Right lobe of liver (tissue), 6 donors: ENCODE measurements at regions not wholly inside any gene's neighbourhood (a gene's known extent, or its start where the extent isn't known, plus 50 kb on each side); places are given as distances from the start of the nearest gene placed in this dataset.

Experiments
- ATAC-seq, 4 donors: fragments of 200-7000 bp; cut with Tn5 transposase; one replicate each; pipeline ENCODE4 v1.9.1; 2020; ENCODE audit warnings: mild to moderate bottlenecking in 4 of 4, moderate library complexity in 4 of 4
- DNase-seq, 3 donors: peaks; one replicate each; pipeline ENCODE4 v3.0.0-alpha.2; 2020
- H3K27ac ChIP-seq, 3 donors: fragments of 200-600 bp; one replicate each; pipeline ENCODE4 v1.8.0; 2022
- H3K27me3 ChIP-seq, 2 donors: fragments of 200-600 bp; one replicate each; pipeline ENCODE4 v1.8.0; 2022
- H3K36me3 ChIP-seq, 4 donors: fragments of 200-600 bp; sonication (generic) in 1 of 4; one replicate each; pipeline versions ENCODE4 v1.5.1 to v1.8.0; 2017 to 2022; ENCODE audit warnings: control low read depth in 1 of 4
- H3K4me1 ChIP-seq, 4 donors: fragments of 200-600 bp; sonication (generic) in 1 of 4; one replicate each; pipeline versions ENCODE4 v1.5.1 to v1.8.0; 2017 to 2022; ENCODE audit warnings: control low read depth in 1 of 4
- H3K4me3 ChIP-seq, 3 donors: fragments of 200-600 bp; one replicate each; pipeline ENCODE4 v1.8.0; 2022
- H3K9me3 ChIP-seq, 4 donors: fragments of 200-600 bp; sonication (generic) in 1 of 4; one replicate each; pipeline versions ENCODE4 v1.5.1 to v1.8.0; 2017 to 2022; ENCODE audit warnings: control low read depth in 1 of 4
- CTCF ChIP-seq, 4 donors: fragments of 200-600 bp in 3 of 4; fragments of 450-650 bp in 1 of 4; IDR thresholded peaks; one replicate each; pipeline versions ENCODE4 v1.5.1 to v1.8.0; 2016 to 2022; ENCODE audit warnings: antibody characterized with exemption in 4 of 4, mild to moderate bottlenecking in 2 of 4
- POLR2A ChIP-seq: fragments of 450-650 bp; IDR thresholded peaks from one replicate; pipeline ENCODE4 v1.6.1; 2017; ENCODE audit warnings: antibody characterized with exemption, mild to moderate bottlenecking
- WGBS: methylation state at CpG from one replicate; pipeline ENCODE4 v1.1.6; 2018; ENCODE audit warnings: low coverage, low lambda C conversion rate; ENCODE audit not compliant: insufficient coverage; ENCODE audit errors: missing lambda C conversion rate; 5-methylcytosine and 5-hydroxymethylcytosine counted together
- intact Hi-C, 2 donors: fragments of 100-400 bp; cut with DNase I; formaldehyde crosslinking; loops; one replicate each; pipeline versions ENCODE4 v1.11.2 to v1.14.1; 2022
- donor health status: DM: no; HTN: yes; CAD: no.
- donor health status: DM: no; HTN: no; CAD: no.
- donor health status: DM: no; HTN: no; CAD: no.
- donor health status: DM: no; HTN: yes; CAD: no.
- donor health status: DM: no; HTN: yes; CAD: no.

DNA sequence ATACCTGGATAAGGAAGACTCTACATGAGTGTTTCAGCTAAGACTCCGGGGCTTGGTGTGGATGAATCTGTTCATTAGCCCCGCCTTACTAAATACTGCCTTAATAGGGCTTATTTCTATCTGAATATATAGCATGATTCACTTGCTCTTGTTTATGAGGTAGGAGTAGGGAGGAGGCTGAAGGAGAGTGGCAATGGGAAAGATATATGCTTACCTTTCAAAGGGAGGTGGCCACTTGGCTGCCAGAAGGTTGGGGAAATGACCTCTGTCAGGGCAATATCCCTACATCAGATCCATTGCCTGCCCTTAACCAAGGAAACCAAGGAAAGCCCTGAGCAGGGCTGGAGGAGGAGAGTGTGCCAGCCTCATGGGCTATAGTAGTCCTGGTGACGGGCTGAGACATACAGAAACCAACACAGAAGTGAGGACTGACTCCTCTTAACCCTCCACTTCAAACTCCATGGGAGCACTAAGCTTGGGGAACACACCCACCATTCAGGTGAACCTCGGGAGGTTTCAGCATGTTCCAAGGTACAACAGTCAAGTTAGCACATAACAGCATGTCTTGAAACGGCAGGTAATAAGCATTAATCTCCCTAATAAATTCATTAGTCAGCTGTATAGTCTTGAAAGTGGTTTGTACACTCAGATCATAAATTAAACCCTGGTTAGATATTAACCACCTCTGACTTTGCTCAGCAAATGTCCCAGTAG, 80.1 kb downstream of the EOMES start:
- Histone ChIP-seq H3K4me3 (no peak overlapping the region), H3K36me3 (no peaks in the 10 kb centered on the region), H3K9me3 (no peaks in the 10 kb centered on the region), H3K27me3 (no peaks in the 10 kb centered on the region), H3K27ac (no peak overlapping the region), H3K4me1 (no peaks in the 10 kb centered on the region)
- TF ChIP-seq POLR2A: no peak
- TF ChIP-seq CTCF (IDR thresholded peaks at IDR 0.05): no peak
- DNase-seq (no peak), ATAC-seq (peak in 3 of 4 donors; percentile 26 to 46 (median 26))
- 85% methylated on average over 3 of the region's 5 CpGs for WGBS
- intact Hi-C loops: no loop called here

DNA sequence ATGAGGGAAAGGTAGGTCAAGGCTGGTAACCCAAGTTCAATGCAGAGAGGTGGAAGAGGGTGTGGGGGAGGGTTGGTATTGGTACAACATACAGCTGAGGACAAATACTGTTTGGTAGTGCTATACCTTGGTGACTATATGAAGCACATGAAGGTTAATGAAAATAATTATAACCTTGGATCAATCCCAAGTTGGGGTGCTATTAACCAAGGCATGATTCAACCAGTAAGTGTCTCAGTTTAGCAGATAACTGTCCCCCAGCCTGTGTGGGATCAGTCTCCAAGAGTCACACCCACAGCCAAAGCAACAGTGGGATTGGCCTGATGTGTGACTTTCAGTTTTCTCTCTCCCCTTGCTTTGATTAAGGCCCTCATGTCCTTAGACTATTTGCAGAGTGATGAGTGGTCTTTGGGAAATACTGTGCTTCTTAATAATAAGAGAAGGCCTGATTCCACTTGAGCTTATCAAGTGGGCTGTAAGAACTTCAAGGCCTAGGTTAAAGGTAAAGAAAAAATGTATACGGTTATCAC, 80.8 kb downstream of the EOMES start:
- intact Hi-C loops: no loop called here
- 76% methylated on average over 1 of the region's 1 CpG for WGBS
- Histone ChIP-seq H3K4me1 (no peaks in the 10 kb centered on the region), H3K4me3 (no peak overlapping the region), H3K27ac (no peak overlapping the region), H3K27me3 (no peaks in the 10 kb centered on the region), H3K36me3 (no peaks in the 10 kb centered on the region), H3K9me3 (no peaks in the 10 kb centered on the region)
- DNase-seq: no peak
- ATAC-seq: no peak
- TF ChIP-seq POLR2A (no peak), CTCF (IDR thresholded peaks at IDR 0.05) (no peak)

DNA sequence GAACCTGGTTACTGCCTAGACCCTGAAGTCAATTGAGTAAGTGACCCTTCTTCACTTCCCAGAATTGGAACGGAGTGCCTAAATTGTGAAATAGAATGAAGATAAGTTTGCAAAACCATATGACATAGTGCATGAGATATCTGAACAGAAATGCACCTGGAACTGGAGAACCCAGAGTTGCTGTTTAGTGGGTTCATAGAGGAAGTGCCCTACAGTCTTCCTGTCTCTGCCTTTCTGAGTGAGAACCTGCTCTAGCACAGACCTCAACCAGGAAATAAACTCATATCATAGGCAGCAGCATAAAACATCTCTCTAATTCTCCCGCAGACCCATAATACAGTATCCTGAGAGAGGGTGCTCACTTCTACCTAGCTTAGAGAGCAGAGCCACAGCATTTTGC, 82.9 kb downstream of the EOMES start:
- ATAC-seq (peak; percentile 20 to 43 (median 36)), DNase-seq (no peak)
- WGBS: 44% methylated on average over 2 of the region's 2 CpGs
- Histone ChIP-seq H3K9me3 (no peaks in the 10 kb centered on the region), H3K27ac (no peak overlapping the region), H3K4me3 (no peak overlapping the region), H3K4me1 (no peaks in the 10 kb centered on the region), H3K27me3 (no peaks in the 10 kb centered on the region), H3K36me3 (no peaks in the 10 kb centered on the region)
- intact Hi-C loops: no loop called here
- no peak for TF ChIP-seq CTCF (IDR thresholded peaks at IDR 0.05)
- no peak for TF ChIP-seq POLR2A

GRCh38 chr3:27638594-27638993, 83.5 kb downstream of the EOMES start:
- ATAC-seq (peak in 1 of 4 donors; percentile 42), DNase-seq (peak in 1 of 3 donors; percentile 22)
- TF ChIP-seq CTCF (IDR thresholded peaks at IDR 0.05) (no peak), POLR2A (no peak)
- Histone ChIP-seq H3K9me3 (no peaks in the 10 kb centered on the region), H3K4me3 (no peak overlapping the region), H3K4me1 (no peaks in the 10 kb centered on the region), H3K27me3 (no peaks in the 10 kb centered on the region), H3K27ac (no peak overlapping the region), H3K36me3 (no peaks in the 10 kb centered on the region)
- WGBS: 39% methylated on average over 6 of the region's 6 CpGs
- intact Hi-C loops: no loop called here
